Amniotic epithelial cell (primary cell): ENCODE measurements at regions not wholly inside any gene's neighbourhood (a gene's known extent, or its start where the extent isn't known, plus 50 kb on each side); places are given as distances from the start of the nearest gene placed in this dataset.
"Not testable (repeated sequence)": the region's sequence is repeated elsewhere in the genome, so short reads cannot be mapped to it uniquely, and the experiment has no call there.

Experiments used
- DNase-seq: peaks from one replicate; pipeline ENCODE4 v3.0.0-alpha.2; 2010; ENCODE audit warnings: low read depth

DNA sequence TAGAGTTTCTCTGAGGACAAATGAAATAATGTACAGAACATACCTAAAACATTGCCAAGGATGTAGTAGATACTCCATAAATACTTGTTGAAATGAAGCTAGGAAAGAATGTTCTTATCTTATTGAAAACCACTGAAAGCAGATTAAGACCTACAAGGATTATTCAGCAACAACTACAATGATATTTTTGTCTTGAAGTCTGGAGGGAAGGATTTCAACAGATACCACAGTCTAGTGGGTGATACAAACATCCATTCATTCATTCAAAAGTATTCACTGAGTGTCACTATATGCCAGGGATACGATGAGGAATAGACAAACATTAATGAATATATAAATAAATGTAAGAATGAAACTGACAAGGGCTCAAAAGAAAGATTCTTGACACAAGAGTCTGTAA lies 74.7 kb upstream of the THBS1 start:
- DNase-seq, result peak; percentile 95

DNA sequence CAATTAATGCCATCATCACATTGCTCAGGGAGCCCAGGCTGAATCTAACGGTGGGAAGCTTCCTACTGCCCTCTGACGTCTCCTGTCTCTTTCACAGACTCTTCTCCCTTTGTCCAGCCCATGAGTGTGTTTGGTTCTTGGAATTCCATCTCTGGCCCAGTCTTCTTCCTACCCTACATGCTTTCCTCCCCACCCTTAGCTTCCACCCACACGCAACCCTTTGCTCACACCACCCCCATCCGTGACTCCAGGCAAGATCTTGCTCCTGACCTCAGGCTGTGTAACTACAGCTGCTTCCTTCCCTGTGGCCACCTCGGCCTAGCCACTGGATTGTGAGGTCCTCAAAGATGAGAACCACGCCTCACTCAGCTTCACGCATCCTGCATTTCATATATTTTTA lies 72.3 kb upstream of the THBS1 start:
- no peak for DNase-seq

DNA sequence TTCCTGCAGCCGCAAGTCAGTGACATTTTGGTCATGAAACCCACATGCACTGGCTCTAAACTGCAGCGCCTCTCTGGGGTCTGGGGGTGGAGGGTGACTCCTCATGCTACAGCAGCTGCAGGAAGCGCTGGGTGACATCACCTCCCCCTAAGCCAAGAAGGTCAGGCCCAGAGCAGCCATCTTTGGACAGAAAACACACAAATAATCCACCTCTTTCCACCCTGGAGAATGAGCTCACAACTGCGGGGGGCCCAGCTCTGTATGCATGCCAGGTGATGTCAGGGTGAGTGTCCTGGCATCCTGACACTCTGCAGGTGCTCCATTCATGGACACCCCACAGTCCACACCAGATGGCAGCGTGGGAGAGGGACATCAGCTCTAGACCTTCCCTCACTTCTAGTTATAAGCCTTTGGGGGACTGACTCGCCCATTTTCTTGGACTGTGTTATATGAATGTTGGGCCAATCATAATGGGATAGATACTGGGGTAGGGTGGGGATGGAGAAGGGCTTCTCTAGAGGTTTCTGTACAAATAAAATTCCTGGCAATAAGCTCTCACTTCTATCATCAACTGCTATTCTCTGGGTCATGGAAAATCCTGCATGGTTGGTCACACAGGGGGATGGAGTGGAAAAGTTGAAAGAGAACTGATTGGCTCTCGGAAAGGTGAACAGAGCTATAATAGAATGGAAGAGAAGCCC lies 70.7 kb upstream of the THBS1 start:
- DNase-seq, result no peak

DNA sequence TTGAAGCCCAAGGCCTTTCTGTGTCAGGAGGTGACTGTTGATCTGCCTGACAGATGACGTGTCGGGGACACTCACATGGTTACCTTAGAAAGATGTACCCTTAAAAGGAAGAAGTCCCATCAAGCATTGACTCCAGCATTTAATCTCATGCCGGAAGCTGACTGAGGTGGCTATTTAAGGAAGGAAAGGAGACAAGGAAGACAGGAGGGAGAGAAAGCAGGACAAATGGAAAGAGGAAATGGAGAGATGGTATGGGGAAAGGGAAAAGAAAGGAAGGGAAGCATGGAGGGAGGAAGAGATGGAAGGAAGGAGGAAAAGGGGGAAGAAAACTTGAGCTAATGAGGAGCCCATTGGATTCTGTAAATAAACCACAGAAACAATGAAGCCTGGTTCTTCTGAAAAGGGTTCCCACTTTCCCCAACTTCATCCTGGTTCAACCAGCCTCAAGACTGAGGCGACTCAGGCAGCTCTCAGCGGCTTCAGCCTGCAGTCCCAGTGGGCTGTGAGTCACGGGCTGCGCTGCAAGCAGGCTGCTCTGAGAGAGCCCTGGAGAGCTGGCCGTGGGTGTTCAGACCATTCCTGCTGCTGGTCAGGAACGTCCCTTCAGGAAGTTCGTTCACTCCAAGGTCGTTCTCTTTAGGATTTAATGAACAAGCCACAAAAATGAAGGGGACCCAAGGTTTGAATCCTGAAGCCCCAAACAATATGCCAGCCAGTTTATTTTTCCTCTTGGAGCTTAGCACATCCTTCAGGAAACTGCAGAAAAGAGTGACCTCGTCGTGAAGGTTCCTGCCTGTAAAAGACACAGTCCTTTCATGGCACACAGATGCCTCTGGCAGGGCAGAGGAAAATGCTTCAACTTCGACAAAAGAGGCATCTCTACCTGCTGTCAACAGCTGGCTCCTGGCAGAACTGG lies 69.6 kb upstream of the THBS1 start:
- DNase-seq, result peak; percentile 76

DNA sequence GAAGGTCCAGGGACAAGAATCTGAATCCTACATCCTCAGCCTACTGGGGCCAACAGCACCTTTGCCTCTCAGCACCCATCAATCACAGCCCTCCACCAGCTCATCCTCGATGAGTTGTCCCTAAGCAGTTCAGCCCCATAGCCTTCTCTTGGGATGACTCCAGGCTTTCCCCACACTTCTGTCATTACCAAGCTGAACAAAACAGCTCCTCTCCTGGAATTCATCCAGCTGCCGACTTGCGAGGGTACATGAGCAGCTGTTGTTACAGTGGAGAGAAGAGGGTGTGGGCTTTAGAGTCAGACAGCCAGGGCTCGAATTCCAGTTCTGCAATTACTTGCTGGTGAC lies 69.0 kb upstream of the THBS1 start:
- DNase-seq, result peak; percentile 57

DNA sequence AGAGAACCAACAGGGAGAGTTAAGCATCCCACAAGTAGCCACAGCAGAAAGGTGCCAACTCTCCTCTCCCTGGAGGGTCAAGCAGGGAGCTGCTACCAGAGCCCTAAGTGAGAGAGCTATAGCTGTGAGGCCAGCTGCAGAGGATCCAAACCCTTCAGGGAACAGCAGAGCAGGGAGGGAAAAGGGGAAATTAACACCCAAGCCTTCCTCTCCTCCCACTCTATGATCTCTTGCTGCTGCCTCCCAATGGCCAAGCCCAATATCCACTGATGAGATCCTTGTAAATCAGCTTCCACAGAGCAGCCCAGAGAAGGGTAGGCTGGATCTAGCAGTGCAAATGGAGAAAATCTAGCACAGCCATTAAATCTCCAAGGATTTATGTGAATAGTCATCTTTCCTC lies 68.2 kb upstream of the THBS1 start:
- no peak for DNase-seq

DNA sequence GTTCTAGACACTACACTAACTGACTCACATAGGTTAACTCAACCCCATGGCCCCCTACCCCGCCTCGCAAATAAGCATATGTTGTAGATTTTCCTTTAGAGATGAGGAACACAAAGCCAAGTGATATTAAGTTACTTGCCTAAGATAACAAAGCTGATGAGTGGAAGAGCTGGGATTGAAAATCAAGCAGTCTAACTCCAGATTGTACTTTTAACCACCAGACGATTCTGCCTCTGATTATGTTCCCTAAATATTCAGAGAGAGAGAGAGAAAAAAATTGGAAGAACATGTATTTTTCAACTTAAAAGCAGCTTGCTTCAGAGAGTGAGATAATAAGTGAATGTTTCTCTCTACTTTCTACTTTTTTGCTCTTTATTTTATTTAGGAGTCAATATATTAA lies 66.9 kb upstream of the THBS1 start:
- DNase-seq, result no peak

DNA sequence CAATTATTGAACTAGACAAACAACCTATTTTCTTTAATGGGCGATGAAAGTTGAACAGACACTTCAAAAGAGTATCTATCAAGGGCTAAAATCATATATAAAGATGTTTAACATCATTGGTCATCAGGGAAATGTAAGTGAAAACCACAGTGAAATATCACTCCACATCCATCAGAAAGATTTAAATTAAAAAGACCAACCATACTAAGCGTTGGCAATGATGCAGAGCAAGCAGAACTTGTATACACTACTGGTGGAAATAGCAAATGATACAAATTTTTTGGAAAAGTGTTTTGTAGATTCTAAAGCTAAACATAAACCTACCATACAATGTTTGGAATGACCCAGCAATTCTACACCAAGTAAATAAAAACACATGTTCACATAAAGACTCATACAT lies 65.9 kb upstream of the THBS1 start:
- no peak for DNase-seq

DNA sequence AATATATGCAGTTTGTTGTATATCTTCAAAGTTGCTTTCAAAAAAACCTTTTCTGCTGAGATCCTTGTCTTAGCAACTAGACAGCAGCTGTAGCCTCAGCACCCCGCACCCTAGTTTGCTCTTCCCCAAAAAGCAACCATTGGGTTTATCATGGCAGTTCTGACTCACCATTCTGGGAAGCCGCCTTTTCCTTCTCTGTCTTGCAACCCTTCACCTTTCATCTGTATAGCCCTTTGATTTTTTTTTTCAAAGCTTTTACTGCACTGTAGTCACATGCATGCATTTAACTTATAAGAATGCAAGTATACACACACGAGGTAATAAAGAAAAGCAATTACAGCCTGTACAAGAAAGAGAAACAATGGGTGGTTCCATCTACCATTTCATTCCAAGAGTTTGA lies 65.1 kb upstream of the THBS1 start:
- DNase-seq, result no peak

DNA sequence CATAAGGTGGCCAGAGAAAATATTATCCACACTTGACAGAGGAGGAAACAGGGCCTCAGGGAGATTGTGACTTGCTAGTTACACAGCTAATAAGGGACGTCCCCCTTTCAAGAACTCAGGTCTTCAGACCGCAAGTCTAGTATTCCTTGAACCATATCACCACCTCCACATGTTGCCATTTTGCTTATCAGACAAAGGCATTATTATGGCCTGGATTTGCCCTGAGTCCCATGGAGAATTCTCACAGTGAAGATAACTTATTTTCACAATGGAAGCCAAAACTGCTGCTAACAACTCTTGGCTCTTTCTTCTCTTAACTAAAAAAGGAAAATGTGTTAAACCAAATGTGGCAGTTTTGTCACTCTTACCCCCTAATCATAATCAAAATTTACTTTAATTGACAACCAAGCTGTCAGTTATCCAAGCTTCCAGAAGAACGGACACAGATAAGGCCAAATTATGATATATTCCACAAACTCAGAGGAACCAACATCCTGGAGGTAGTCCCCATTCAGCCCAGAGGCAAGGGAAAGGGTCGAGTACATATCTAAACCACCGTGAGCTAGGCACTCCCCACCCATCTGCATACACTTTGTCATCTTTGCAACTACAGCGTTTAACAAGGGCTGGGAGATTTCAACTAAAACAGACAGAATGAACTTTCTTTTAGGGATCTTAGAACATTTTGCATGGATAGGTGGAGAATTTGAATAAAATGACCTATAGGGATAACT lies 63.6 kb upstream of the THBS1 start:
- DNase-seq, result no peak

DNA sequence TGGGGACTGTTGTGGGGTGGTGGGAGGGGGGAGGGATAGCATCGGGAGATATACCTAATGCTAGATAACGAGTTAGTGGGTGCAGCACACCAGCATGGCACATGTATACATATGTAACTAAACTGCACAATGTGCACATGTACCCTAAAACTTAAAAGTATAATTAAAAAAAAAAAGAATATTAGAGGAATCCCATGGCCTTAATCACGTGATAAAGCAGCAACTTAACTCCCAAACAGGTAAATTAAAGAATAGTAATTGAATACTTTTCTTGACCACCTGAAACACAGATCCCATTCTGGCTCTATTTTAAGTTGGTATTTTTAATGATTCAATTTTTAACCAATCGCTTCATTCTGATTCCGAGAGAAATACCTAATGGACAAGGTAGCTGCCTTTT lies 56.9 kb upstream of the THBS1 start:
- not testable (repeated sequence) for DNase-seq

DNA sequence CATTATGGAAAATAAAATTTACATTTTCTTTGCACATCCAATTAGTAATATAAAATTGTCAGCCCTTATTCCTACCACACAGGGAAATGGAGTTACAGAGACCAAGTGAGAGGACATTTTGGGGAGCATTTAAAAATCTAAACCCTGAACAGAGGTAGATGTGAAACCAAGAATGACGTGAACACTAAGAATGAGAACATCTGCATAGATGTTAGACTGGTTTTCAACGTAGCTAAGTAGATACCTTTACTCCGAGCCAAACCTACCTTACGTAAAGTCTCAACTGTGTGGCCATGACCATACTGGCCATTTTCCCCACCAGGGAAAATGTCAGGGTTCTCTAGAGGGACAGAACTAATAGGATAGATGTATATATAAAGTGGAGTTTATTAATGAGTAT lies 51.4 kb upstream of the THBS1 start:
- no peak for DNase-seq

DNA sequence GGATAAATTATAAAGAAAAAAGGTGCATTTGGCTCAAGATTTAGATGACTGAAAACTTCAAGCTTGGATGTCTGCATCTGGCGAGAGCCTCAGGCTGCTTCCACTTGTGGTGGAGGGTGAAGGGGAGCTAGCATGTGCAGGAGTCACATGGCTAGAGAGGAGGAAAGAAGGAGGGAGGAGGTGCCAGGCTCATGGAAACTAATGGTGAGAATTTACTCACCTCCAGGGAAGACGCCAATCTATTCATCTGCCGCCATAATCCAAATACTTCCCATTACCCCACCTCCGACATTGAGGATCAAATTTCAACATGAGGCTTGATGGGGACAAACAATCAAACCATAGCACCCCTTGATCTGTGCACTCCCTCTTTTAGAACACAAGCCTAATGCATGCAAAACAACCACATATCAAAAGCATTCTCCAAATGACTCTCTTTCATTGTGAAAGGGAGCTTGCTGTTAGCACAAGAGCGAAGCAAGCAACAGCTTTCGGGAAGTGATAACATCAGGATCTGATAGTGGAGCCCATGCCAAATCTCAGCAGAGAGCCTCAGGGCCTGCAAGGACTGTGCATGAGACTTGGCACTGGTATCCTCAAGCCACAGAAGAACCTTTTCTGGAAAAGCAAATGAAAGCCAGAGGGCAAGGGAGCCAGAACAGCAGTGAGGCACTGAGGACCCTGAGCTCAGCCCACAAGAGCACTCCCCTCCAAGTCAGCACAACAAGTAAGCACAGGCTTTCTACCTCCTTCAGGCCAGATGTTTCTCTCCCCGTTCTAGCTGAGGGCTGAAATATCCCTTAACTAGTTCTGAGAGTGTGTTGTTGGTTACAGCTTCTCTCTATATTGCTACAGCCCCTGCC lies 50.2 kb upstream of the THBS1 start:
- peak; percentile 25 for DNase-seq
